GM21423 (cell line): ENCODE measurements at regions not wholly inside any gene's neighbourhood (a gene's known extent, or its start where the extent isn't known, plus 50 kb on each side); places are given as distances from the start of the nearest gene placed in this dataset.
"Not testable (repeated sequence)": the region's sequence is repeated elsewhere in the genome, so short reads cannot be mapped to it uniquely, and the experiment has no call there.

Experiments used
- ATAC-seq: cut with Tn5 transposase; IDR thresholded peaks from one replicate; pipeline ENCODE4 v1.9.1; 2021; ENCODE audit warnings: mild to moderate bottlenecking, moderate library complexity; ENCODE audit not compliant: unreplicated experiment

GRCh38 chr17:70320673-70321345 is 151.5 kb downstream of the KCNJ2 start:
- no peak for ATAC-seq

- no peak for ATAC-seq
These were observed 152.0 kb downstream of the KCNJ2 start for GRCh38 chr17:70321352-70321751.

GRCh38 chr17:70323269-70323668 is 153.9 kb downstream of the KCNJ2 start:
- no peak for ATAC-seq

GRCh38 chr17:70324031-70324430 is 154.7 kb downstream of the KCNJ2 start:
- ATAC-seq, result no peak

GRCh38 chr17:70327279-70327678 is 157.9 kb downstream of the KCNJ2 start:
- no peak for ATAC-seq

- no peak for ATAC-seq
These were observed 158.4 kb downstream of the KCNJ2 start for GRCh38 chr17:70327723-70328122.

GRCh38 chr17:70329721-70330120 is 160.4 kb downstream of the KCNJ2 start:
- no peak for ATAC-seq

GRCh38 chr17:70331066-70331465 is 161.7 kb downstream of the KCNJ2 start:
- not testable (repeated sequence) for ATAC-seq

GRCh38 chr17:70332356-70333210 is 163.3 kb downstream of the KCNJ2 start:
- ATAC-seq, result no peak

- ATAC-seq, result no peak
These were observed 167.1 kb downstream of the KCNJ2 start for GRCh38 chr17:70336411-70336810.

- ATAC-seq, result no peak
These were observed 169.6 kb downstream of the KCNJ2 start for GRCh38 chr17:70338946-70339354.

- no peak for ATAC-seq
These were observed 173.8 kb downstream of the KCNJ2 start for GRCh38 chr17:70343114-70343513.

- ATAC-seq, result no peak
These were observed 175.2 kb downstream of the KCNJ2 start for GRCh38 chr17:70344386-70345060.

GRCh38 chr17:70345061-70345460 is 175.7 kb downstream of the KCNJ2 start:
- ATAC-seq, result no peak

GRCh38 chr17:70352834-70353233 is 183.5 kb downstream of the KCNJ2 start:
- ATAC-seq, result no peak

GRCh38 chr17:70353408-70354092 is 184.2 kb downstream of the KCNJ2 start:
- ATAC-seq, result no peak

- no peak for ATAC-seq
These were observed 185.9 kb downstream of the KCNJ2 start for GRCh38 chr17:70355185-70355584.

- no peak for ATAC-seq
These were observed 187.9 kb downstream of the KCNJ2 start for GRCh38 chr17:70357190-70357589.

- ATAC-seq, result peak; percentile 84
These were observed 195.8 kb downstream of the KCNJ2 start for GRCh38 chr17:70365091-70365583.

GRCh38 chr17:70366386-70366785 is 197.1 kb downstream of the KCNJ2 start:
- no peak for ATAC-seq

GRCh38 chr17:70368011-70368410 is 198.7 kb downstream of the KCNJ2 start:
- ATAC-seq, result no peak
